HepG2 (cell line): ENCODE measurements at regions not wholly inside any gene's neighbourhood (a gene's known extent, or its start where the extent isn't known, plus 50 kb on each side); places are given as distances from the start of the nearest gene placed in this dataset.

Experiments
- CREM ChIP-seq, 2 experiments: sonication (generic) in 1 of 2; formaldehyde crosslinking in 1 of 2; IDR thresholded peaks; 2 replicates each; pipeline versions ENCODE4 v1.4.0 to v1.6.1; 2016 to 2020; ENCODE audit warnings: antibody characterized with exemption in 1 of 2, mild to moderate bottlenecking in 1 of 2, missing genetic modification reagents in 1 of 2
- ELF3 ChIP-seq: IDR thresholded peaks from 2 replicates; pipeline ENCODE4 v1.6.1; 2016; ENCODE audit warnings: missing genetic modification reagents, missing compliant biosample characterization
- FOSL1 ChIP-seq: sonication (generic); formaldehyde crosslinking; IDR thresholded peaks from 2 replicates; pipeline ENCODE4 v1.9.0; 2021; ENCODE audit warnings: missing genetic modification reagents, borderline replicate concordance
- HDAC6 ChIP-seq: fragments of 200-600 bp; sonication (generic); IDR thresholded peaks from 2 replicates; pipeline ENCODE4 v1.7.0; 2017; ENCODE audit warnings: mild to moderate bottlenecking, antibody characterized with exemption, low read length, low read depth
- MAFG ChIP-seq: sonication (generic); formaldehyde crosslinking; IDR thresholded peaks from 2 replicates; pipeline ENCODE4 v1.5.1; 2020; ENCODE audit warnings: mild to moderate bottlenecking, missing genetic modification reagents
- NFATC3 ChIP-seq: sonication (generic); formaldehyde crosslinking; IDR thresholded peaks from 2 replicates; pipeline ENCODE4 v1.5.1; 2020; ENCODE audit warnings: mild to moderate bottlenecking, missing genetic modification reagents
- RAD21 ChIP-seq: fragments of 450-650 bp; formaldehyde crosslinking; IDR thresholded peaks from 2 replicates; pipeline ENCODE4 v1.5.0; 2020; ENCODE audit warnings: mild to moderate bottlenecking
- RBAK ChIP-seq: sonication (generic); formaldehyde crosslinking; IDR thresholded peaks from 2 replicates; pipeline ENCODE4 v1.5.1; 2020; ENCODE audit warnings: mild to moderate bottlenecking, missing genetic modification reagents
- SKI ChIP-seq: fragments of 450-650 bp; IDR thresholded peaks from one replicate; pipeline ENCODE4 v1.6.1; 2018; ENCODE audit warnings: mild to moderate bottlenecking; ENCODE audit not compliant: partially characterized antibody
- ZNF792 ChIP-seq: IDR thresholded peaks from 2 replicates; pipeline ENCODE4 v1.6.1; 2016
- TF ChIP-seq, protein P1 (sequence below): sonication (generic); formaldehyde crosslinking; IDR thresholded peaks from 2 replicates; pipeline ENCODE4 v1.5.0; 2020; ENCODE audit warnings: mild to moderate bottlenecking, missing genetic modification reagents, moderate library complexity
- TF ChIP-seq, protein P2 (sequence below): sonication (generic); formaldehyde crosslinking; IDR thresholded peaks from 2 replicates; pipeline ENCODE4 v1.4.0; 2020; ENCODE audit warnings: missing genetic modification reagents, borderline replicate concordance

DNA sequence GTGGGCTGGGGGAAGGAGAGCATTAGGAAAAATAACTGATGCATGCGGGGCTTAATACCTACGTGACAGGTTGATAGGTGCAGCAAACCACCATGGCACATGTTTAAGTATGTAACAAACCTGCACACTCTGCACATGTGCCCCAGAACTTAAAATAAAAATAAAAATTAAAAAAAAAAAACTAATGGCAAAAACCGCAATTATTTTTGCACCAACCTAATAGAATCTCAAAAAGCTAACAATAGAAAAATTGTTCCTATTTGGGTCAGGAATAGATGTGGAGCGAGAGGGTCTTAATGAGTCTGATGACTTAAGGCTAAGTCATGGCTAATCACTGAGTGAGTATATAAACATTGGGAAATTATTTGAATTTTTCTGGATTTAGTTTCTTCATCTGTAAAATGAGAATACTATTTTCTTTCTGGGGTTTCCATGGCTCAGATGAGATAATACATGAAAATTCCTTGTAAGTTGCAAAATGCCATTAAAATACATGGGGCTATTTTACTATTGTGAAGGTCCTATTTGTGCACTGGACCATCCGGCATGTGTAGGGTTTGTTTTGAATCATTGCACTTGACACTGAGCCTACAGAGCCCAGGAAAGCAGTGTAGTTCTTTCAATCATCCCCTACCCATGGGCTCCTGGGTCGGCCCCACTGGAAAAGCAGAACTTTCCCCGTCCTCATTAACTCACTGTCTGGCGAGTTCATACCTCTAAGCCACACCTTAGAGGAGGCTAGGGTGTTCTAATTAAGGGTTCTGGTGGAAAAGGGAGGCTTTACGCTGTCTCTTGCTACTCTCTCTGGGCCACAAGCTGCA is 164.1 kb upstream of the NTF3 start:
- TF ChIP-seq, protein P1, sequence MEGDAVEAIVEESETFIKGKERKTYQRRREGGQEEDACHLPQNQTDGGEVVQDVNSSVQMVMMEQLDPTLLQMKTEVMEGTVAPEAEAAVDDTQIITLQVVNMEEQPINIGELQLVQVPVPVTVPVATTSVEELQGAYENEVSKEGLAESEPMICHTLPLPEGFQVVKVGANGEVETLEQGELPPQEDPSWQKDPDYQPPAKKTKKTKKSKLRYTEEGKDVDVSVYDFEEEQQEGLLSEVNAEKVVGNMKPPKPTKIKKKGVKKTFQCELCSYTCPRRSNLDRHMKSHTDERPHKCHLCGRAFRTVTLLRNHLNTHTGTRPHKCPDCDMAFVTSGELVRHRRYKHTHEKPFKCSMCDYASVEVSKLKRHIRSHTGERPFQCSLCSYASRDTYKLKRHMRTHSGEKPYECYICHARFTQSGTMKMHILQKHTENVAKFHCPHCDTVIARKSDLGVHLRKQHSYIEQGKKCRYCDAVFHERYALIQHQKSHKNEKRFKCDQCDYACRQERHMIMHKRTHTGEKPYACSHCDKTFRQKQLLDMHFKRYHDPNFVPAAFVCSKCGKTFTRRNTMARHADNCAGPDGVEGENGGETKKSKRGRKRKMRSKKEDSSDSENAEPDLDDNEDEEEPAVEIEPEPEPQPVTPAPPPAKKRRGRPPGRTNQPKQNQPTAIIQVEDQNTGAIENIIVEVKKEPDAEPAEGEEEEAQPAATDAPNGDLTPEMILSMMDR (CRISPR knock-in tag) = no peak
- TF ChIP-seq SKI = no peak
- no peak for TF ChIP-seq NFATC3 (CRISPR knock-in tag)
- TF ChIP-seq FOSL1 (CRISPR knock-in tag) = no peak
- TF ChIP-seq, protein P2, sequence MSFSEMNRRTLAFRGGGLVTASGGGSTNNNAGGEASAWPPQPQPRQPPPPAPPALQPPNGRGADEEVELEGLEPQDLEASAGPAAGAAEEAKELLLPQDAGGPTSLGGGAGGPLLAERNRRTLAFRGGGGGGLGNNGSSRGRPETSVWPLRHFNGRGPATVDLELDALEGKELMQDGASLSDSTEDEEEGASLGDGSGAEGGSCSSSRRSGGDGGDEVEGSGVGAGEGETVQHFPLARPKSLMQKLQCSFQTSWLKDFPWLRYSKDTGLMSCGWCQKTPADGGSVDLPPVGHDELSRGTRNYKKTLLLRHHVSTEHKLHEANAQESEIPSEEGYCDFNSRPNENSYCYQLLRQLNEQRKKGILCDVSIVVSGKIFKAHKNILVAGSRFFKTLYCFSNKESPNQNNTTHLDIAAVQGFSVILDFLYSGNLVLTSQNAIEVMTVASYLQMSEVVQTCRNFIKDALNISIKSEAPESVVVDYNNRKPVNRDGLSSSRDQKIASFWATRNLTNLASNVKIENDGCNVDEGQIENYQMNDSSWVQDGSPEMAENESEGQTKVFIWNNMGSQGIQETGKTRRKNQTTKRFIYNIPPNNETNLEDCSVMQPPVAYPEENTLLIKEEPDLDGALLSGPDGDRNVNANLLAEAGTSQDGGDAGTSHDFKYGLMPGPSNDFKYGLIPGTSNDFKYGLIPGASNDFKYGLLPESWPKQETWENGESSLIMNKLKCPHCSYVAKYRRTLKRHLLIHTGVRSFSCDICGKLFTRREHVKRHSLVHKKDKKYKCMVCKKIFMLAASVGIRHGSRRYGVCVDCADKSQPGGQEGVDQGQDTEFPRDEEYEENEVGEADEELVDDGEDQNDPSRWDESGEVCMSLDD (CRISPR knock-in tag) = no peak
- no peak for TF ChIP-seq MAFG (CRISPR knock-in tag)
- TF ChIP-seq HDAC6 = no peak
- TF ChIP-seq RAD21 = no peak
- TF ChIP-seq CREM (IDR thresholded peaks at IDR 0.05) = no peak
- no peak for TF ChIP-seq CREM (CRISPR knock-in tag; IDR thresholded peaks at IDR 0.05)
- TF ChIP-seq ZNF792 (CRISPR knock-in tag) = no peak
- no peak for TF ChIP-seq RBAK (CRISPR knock-in tag)
- TF ChIP-seq ELF3 (CRISPR knock-in tag) = no peak
